Caco-2 (cell line): ENCODE measurements at regions not wholly inside any gene's neighbourhood (a gene's known extent, or its start where the extent isn't known, plus 50 kb on each side); places are given as distances from the start of the nearest gene placed in this dataset.
A peak's percentile ranks its signal among the peaks of the same experiment; 100 is the strongest.

Experiments used
- BruUV-seq: library from RNA; stranded (reverse); fragments of 400-500 nt; replicated peaks from 2 replicates; lab custom pipeline; 2021; lab: Mats Ljungman, UMichigan
- CTCF ChIA-PET: fragments of 300-600 bp; sonication (Branson Sonifier 250); formaldehyde crosslinking; loops from one replicate; lab custom pipeline; 2022; ENCODE audit warnings: antibody characterized with exemption; lab: Charles Lee
- POLR2A ChIA-PET: fragments of 300-600 bp; sonication (Branson Sonifier 250); formaldehyde crosslinking; loops from one replicate; lab custom pipeline; 2022; ENCODE audit warnings: antibody characterized with exemption; lab: Charles Lee
- DNase-seq, 2 experiments: peaks; one replicate each; pipeline versions ENCODE4 v3.0.0 to v3.0.0-alpha.2; 2020 to 2022
- H3K27me3 ChIP-seq: replicated peaks from 2 replicates; pipeline ENCODE4 v1.6.0; 2011; ENCODE audit warnings: low read length; ENCODE audit not compliant: control insufficient read depth, insufficient read depth
- H3K36me3 ChIP-seq: 2 replicates; pipeline ENCODE4 v1.5.1; 2011; ENCODE audit warnings: low read length; ENCODE audit not compliant: control insufficient read depth, insufficient read depth
- H3K4me1 ChIP-seq: fragments of 250-450 bp; sonication (Bioruptor Pico); 2 replicates; pipeline ENCODE4 v1.5.1; 2020; ENCODE audit warnings: mild to moderate bottlenecking
- H3K4me3 ChIP-seq: 2 replicates; pipeline ENCODE4 v1.5.1; 2011; ENCODE audit warnings: low read depth, mild to moderate bottlenecking, control low read depth, low read length
- H3K9me3 ChIP-seq: fragments of 250-450 bp; sonication (Bioruptor Pico); 2 replicates; pipeline ENCODE4 v1.5.1; 2020; ENCODE audit warnings: mild to moderate bottlenecking, moderate library complexity
- H3K27ac Mint-ChIP-seq: one replicate; pipeline ENCODE4 v1.8.0; 2022; ENCODE audit warnings: mixed read lengths; ENCODE audit not compliant: unreplicated experiment
- H3K27me3 Mint-ChIP-seq: one replicate; pipeline ENCODE4 v1.8.0; 2022; ENCODE audit warnings: mixed read lengths; ENCODE audit not compliant: insufficient read depth, unreplicated experiment
- H3K36me3 Mint-ChIP-seq: one replicate; pipeline ENCODE4 v1.8.0; 2022; ENCODE audit warnings: mild to moderate bottlenecking, mixed read lengths; ENCODE audit not compliant: insufficient read depth, unreplicated experiment
- H3K4me1 Mint-ChIP-seq: one replicate; pipeline ENCODE4 v1.8.0; 2022; ENCODE audit warnings: low read depth, mixed read lengths; ENCODE audit not compliant: unreplicated experiment
- H3K4me3 Mint-ChIP-seq: one replicate; pipeline ENCODE4 v1.8.0; 2022; ENCODE audit warnings: mild to moderate bottlenecking, moderate library complexity, mixed read lengths; ENCODE audit not compliant: unreplicated experiment
- H3K9me3 Mint-ChIP-seq: one replicate; pipeline ENCODE4 v1.8.0; 2022; ENCODE audit warnings: mixed read lengths; ENCODE audit not compliant: unreplicated experiment
- CTCF ChIP-seq, 2 experiments: fragments of 200-600 bp in 1 of 2; IDR thresholded peaks; 1 replicate in 1 of 2; 2 replicates in 1 of 2; pipeline versions ENCODE4 v1.5.1 to v1.8.0; 2011 to 2022; ENCODE audit warnings: antibody characterized with exemption in 1 of 2, control low read depth in 1 of 2, inconsistent platforms in 1 of 2, low read depth in 1 of 2, low read length in 1 of 2, mild to moderate bottlenecking in 1 of 2, moderate library complexity in 1 of 2; ENCODE audit not compliant: insufficient read depth in 1 of 2, severe bottlenecking in 1 of 2, unreplicated experiment in 1 of 2
- intact Hi-C: fragments of 100-400 bp; cut with micrococcal nuclease; formaldehyde crosslinking; loops from one replicate; pipeline ENCODE4 v1.10.0; 2022; ENCODE audit not compliant: unreplicated experiment

- Mint-ChIP-seq H3K27ac (no peak overlapping the region), H3K36me3 (no peaks in the 10 kb centered on the region), H3K4me3 (no peak overlapping the region), H3K27me3 (no peaks in the 10 kb centered on the region), H3K4me1 (peaks cover 10% of the 10 kb centered on the region), H3K9me3 (no peaks in the 10 kb centered on the region)
- intact Hi-C loops, result loop anchor here (5.0 kb wide), 1 partner anchor 52 kb away; no protein-coding TSS in a partner anchor
- POLR2A ChIA-PET, result no interaction called here
- CTCF ChIA-PET, result no interaction called here
- TF ChIP-seq CTCF (IDR thresholded peaks at IDR 0.05; ENCODE audit: insufficient read depth in 1 of 2, low read depth in 1 of 2, low read length in 1 of 2, severe bottlenecking in 1 of 2, unreplicated experiment in 1 of 2), result no peak
- DNase-seq, result no peak
- H3K36me3 ChIP-seq, result no peaks in the 10 kb centered on the region
- no peaks in the 10 kb centered on the region for H3K27me3 ChIP-seq
- H3K9me3 ChIP-seq, result no peaks in the 10 kb centered on the region
- H3K4me1 ChIP-seq, result peaks cover 13% of the 10 kb centered on the region
- BruUV-seq, result no TSS peak
- H3K4me3 ChIP-seq, result no peak overlapping the region
Observed at GRCh38 chr12:47364261-47364660, 284.5 kb upstream of the AMIGO2 start.

GRCh38 chr12:47362126-47362705 lies 282.5 kb upstream of the AMIGO2 start:
- POLR2A ChIA-PET, result no interaction called here
- DNase-seq, result no peak
- H3K36me3 Mint-ChIP-seq, result no peaks in the 10 kb centered on the region
- no peak overlapping the region for H3K4me3 Mint-ChIP-seq
- H3K9me3 ChIP-seq, result no peaks in the 10 kb centered on the region
- H3K4me1 Mint-ChIP-seq, result peaks cover 10% of the 10 kb centered on the region
- no peak overlapping the region for H3K27ac Mint-ChIP-seq
- no peaks in the 10 kb centered on the region for H3K36me3 ChIP-seq
- intact Hi-C loops, result loop anchor here (5.0 kb wide), 1 partner anchor 50 kb away; no protein-coding TSS in a partner anchor
- H3K4me1 ChIP-seq, result peaks cover 13% of the 10 kb centered on the region
- H3K27me3 ChIP-seq, result no peaks in the 10 kb centered on the region
- H3K27me3 Mint-ChIP-seq, result no peaks in the 10 kb centered on the region
- no peak for TF ChIP-seq CTCF (IDR thresholded peaks at IDR 0.05; ENCODE audit: insufficient read depth in 1 of 2, low read depth in 1 of 2, low read length in 1 of 2, severe bottlenecking in 1 of 2, unreplicated experiment in 1 of 2)
- peaks cover 6% of the 10 kb centered on the region for H3K9me3 Mint-ChIP-seq
- no peak overlapping the region for H3K4me3 ChIP-seq
- no TSS peak for BruUV-seq
- CTCF ChIA-PET, result no interaction called here

- H3K4me1 Mint-ChIP-seq, result peaks cover 15% of the 10 kb centered on the region
- POLR2A ChIA-PET, result no interaction called here
- no peaks in the 10 kb centered on the region for H3K36me3 Mint-ChIP-seq
- no peak for TF ChIP-seq CTCF (IDR thresholded peaks at IDR 0.05; ENCODE audit: insufficient read depth in 1 of 2, low read depth in 1 of 2, low read length in 1 of 2, severe bottlenecking in 1 of 2, unreplicated experiment in 1 of 2)
- no peak overlapping the region for H3K27ac Mint-ChIP-seq
- no TSS peak for BruUV-seq
- intact Hi-C loops, result loop anchor here (2.0 to 5.0 kb wide), 2 partner anchors 15 to 49 kb away; no protein-coding TSS in a partner anchor
- no peaks in the 10 kb centered on the region for H3K36me3 ChIP-seq
- H3K9me3 Mint-ChIP-seq, result peaks cover 6% of the 10 kb centered on the region
- H3K4me1 ChIP-seq, result peaks cover 11% of the 10 kb centered on the region
- H3K4me3 Mint-ChIP-seq, result no peak overlapping the region
- DNase-seq, result peak; percentile 25 to 38
- H3K27me3 ChIP-seq, result no peaks in the 10 kb centered on the region
- H3K27me3 Mint-ChIP-seq, result no peaks in the 10 kb centered on the region
- CTCF ChIA-PET, result interaction anchor here (1.1 kb wide), 1 partner anchor 329 kb away, joined by 7 read pairs; no protein-coding TSS in a partner anchor
- H3K9me3 ChIP-seq, result no peaks in the 10 kb centered on the region
- H3K4me3 ChIP-seq, result no peak overlapping the region
Observed at GRCh38 chr12:47361389-47362021, 281.7 kb upstream of the AMIGO2 start.
